ENCODE measurements at regions not wholly inside any gene's neighbourhood (a gene's known extent, or its start where the extent isn't known, plus 50 kb on each side); places are given as distances from the start of the nearest gene placed in this dataset.

- TF ChIP-seq CTCF (IDR thresholded peaks at IDR 0.05): no peak
- no peak for TF ChIP-seq POLR2A (IDR thresholded peaks at IDR 0.05)
These were observed 177.2 kb downstream of the TRIML1 start for GRCh38 chr4:188316391-188316790.
